GM04503 (cell line): ENCODE measurements at regions not wholly inside any gene's neighbourhood (a gene's known extent, or its start where the extent isn't known, plus 50 kb on each side); places are given as distances from the start of the nearest gene placed in this dataset.

Source experiments
- DNase-seq: peaks from one replicate; pipeline ENCODE4 v3.0.0-alpha.2; 2012; ENCODE audit warnings: low read depth

GRCh38 chr11:134531327-134532130, 119.5 kb upstream of the B3GAT1 start:
- DNase-seq, result no peak

- no peak for DNase-seq
These were observed 118.7 kb upstream of the B3GAT1 start for GRCh38 chr11:134530636-134531326.

DNA sequence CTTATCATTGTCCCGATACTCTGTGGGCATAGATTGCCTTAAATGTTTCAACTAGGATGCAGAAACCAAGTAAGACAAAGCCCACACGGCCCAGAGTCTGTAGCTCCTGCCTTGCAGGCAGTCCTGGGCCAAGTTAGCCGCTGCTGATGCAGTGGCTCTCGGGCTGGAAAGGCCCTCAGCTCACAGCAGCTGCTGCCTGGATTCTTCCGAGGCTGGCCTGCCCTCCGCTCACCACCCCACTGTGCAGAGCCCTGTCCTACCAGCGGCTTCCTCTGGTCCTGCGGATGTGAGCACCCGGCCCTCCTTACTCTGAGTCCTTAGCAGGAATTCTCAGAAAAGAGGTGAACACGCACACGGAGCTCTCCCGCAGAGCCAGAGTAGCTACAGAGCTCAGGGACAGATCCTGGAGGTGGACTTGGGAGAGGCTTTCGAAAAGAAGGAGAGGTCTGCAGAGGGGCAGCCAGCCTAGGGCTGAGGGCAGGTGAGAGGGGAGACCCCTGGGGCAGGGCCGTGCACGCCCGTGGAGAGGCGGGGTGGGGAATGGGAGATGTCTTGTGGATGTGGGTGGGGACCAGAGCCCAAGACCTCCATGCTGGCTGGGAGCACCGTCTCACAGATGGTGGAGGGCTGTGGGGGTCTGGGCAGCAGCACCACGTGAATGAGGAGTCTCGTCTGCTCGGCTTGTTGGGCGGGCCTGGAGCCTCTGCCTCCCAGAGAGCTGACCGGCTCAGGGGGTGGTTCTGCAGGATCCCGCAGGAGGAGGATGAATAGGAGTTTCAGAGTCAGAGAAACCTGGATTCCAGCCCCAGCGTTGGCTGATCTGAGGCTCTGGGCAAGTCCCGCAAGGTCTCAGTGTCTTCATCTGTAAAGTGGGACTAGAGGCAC, 117.4 kb upstream of the B3GAT1 start:
- DNase-seq, result no peak

- DNase-seq, result no peak
These were observed 116.4 kb upstream of the B3GAT1 start for GRCh38 chr11:134528453-134528852.

DNA sequence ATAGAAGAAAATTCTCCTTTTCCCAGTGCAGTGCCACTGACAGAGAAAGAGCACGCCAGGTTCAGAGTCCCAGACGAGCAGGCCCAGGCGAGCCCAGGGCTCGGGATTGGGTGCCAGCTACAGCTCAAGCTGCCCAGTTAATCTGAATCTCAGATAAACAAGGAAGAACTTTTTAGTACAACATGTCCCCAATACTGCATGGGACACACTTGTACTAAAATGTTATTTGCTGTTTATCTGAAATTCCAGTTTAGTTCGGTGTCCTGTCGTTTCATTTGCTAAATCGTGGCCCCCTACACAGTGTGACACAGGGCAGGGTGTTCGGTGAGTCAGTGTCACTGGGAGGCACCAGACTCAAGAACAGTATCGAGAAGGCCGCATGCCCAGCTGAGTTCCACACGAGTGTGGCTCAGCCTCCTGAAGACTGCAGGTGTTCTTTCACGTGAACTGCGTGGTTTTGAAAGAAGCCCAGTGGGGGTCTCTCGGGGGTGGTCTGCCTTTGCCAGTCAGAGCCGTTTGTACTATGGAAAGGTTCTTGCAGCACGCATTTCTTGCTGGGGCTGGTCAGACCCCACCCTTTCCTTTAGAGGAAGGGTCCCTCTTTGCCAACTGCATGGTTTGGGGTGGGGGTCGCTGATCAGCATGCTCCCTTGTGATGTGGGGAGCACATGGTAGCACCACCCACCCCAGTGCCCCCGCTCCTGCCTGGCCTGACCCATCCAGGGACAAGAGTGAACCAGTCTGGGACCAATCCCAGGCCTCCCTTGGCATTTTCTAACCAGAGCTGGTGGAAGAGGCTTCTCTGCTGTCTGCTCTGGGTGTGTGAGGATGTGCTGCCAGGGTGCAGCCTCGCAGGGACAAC, 115.6 kb upstream of the B3GAT1 start:
- no peak for DNase-seq

GRCh38 chr11:134524896-134525845, 113.1 kb upstream of the B3GAT1 start:
- DNase-seq, result no peak

- no peak for DNase-seq
These were observed 112.2 kb upstream of the B3GAT1 start for GRCh38 chr11:134524201-134524600.

- DNase-seq, result no peak
These were observed 110.9 kb upstream of the B3GAT1 start for GRCh38 chr11:134522782-134523570.

DNA sequence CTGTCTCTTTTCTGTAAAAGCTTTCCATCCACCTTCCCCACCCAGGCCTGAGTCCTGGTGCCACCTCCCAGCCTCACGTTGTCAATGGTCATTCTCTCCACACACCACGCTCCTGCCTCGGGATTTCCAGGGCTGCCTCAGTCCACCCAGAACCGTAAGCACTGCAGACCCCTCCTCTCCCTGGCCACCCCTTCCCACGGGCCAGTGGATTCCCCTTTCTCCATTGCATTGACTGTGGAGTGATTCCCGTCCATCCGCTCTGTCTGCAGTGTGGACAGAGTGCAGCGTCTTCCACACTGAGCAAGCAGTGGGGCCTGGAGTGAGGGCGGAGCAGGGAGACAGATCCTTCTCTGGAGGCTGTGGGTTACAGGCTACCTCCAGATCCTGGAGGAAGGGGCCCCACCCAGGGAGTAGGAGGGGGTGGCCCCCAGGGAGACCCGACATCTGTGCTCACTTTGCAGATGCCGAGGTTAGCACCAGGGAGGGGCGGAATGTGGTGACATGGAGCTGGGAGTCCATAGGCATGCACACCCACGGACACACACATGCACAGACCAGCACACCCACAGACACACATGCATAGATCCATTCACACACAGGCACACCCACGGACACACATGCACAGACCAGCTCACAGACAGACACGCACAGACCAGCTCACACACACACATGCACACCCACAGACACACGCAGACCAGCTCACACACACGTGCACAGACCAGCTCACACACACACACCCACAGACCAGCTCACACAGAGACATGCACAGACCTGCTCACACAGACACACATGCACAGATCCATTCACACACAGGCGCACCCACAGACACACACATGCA, 109.6 kb upstream of the B3GAT1 start:
- DNase-seq, result no peak

GRCh38 chr11:134521001-134521400, 109.0 kb upstream of the B3GAT1 start:
- no peak for DNase-seq

DNA sequence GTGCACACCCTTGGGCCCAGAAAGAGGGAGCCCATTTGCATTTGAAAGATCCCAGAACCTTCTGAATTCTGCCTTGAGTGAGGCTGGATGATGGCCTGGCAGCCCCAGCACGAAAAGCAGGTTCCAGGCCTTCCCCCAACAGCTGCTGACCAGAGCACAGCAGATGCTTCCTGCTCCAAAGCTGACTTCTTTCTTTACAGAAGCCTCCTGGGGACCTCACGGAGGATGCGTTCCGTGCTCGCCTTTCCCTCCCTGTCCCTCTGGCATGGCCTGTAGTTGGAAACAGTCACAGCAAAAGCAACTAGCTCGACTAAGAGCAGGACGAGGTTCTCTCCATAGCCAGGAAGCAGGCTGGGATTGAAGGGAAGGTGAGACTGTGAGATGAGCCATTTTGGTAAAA, 107.7 kb upstream of the B3GAT1 start:
- no peak for DNase-seq

GRCh38 chr11:134519390-134519750, 107.3 kb upstream of the B3GAT1 start:
- DNase-seq, result no peak

DNA sequence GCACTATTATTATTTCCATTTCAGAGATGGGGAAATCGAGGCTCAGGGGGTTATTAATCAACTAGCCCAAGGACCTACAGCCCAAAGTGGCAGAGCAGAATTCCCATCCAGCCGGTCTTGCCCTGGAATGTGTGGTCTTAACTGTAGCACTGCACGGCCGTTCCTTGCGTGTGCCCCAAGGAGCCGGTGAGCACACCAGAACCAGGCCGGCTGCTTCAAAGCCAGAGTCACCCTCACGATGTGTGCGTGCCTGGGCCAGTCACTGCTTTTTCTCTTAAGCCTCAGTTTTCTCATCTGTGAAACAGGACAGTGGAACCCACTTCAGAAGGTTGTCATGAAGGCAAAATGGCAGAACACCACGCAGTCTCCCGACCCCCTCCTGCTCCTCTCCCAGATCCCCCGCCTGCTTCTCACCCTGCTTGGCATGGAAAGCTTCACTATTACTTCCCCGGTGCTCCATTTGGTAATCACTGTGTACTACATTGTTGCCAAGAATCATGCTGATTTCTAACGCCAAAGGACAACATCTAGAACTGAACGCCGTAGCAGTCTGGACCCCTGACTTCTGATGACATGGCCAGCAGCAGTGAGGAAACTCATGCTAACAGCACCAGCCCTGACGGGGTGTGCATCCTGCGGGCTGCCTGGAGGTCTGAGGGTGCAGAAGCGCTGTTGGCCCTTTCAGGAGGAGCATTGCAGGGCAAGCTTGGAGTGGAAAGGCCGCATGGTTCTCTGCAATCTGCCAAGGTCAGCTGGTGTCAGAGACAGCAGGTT, 106.8 kb upstream of the B3GAT1 start:
- no peak for DNase-seq

GRCh38 chr11:134517621-134518293, 105.7 kb upstream of the B3GAT1 start:
- no peak for DNase-seq

- no peak for DNase-seq
These were observed 105.1 kb upstream of the B3GAT1 start for GRCh38 chr11:134517115-134517514.

GRCh38 chr11:134516529-134516928, 104.5 kb upstream of the B3GAT1 start:
- no peak for DNase-seq
